ENCODE measurements at regions not wholly inside any gene's neighbourhood (a gene's known extent, or its start where the extent isn't known, plus 50 kb on each side); places are given as distances from the start of the nearest gene placed in this dataset.

- TF ChIP-seq, protein P1, sequence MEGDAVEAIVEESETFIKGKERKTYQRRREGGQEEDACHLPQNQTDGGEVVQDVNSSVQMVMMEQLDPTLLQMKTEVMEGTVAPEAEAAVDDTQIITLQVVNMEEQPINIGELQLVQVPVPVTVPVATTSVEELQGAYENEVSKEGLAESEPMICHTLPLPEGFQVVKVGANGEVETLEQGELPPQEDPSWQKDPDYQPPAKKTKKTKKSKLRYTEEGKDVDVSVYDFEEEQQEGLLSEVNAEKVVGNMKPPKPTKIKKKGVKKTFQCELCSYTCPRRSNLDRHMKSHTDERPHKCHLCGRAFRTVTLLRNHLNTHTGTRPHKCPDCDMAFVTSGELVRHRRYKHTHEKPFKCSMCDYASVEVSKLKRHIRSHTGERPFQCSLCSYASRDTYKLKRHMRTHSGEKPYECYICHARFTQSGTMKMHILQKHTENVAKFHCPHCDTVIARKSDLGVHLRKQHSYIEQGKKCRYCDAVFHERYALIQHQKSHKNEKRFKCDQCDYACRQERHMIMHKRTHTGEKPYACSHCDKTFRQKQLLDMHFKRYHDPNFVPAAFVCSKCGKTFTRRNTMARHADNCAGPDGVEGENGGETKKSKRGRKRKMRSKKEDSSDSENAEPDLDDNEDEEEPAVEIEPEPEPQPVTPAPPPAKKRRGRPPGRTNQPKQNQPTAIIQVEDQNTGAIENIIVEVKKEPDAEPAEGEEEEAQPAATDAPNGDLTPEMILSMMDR (IDR thresholded peaks at IDR 0.05): no peak
- TF ChIP-seq POLR2A (IDR thresholded peaks at IDR 0.05): no peak
These were observed 89.3 kb downstream of the HTR1B start for GRCh38 chr6:77373955-77374354.
